ENCODE measurements at regions not wholly inside any gene's neighbourhood (a gene's known extent, or its start where the extent isn't known, plus 50 kb on each side); places are given as distances from the start of the nearest gene placed in this dataset.

GRCh38 chr3:59551834-59552233 lies 502.0 kb upstream of the CFAP20DC start:
- no peak overlapping the region for H3K4me3 Mint-ChIP-seq

GRCh38 chr3:59549962-59550361 lies 500.1 kb upstream of the CFAP20DC start:
- no peak overlapping the region for H3K27ac Mint-ChIP-seq
- H3K36me3 Mint-ChIP-seq: no peaks in the 10 kb centered on the region
- DNase-seq (ENCODE audit: low spot score in 2 of 2) (no peak), ATAC-seq (no peak)
- H3K4me3 Mint-ChIP-seq: no peak overlapping the region
- H3K4me1 Mint-ChIP-seq: peaks cover 7% of the 10 kb centered on the region
- H3K9me3 Mint-ChIP-seq: no peaks in the 10 kb centered on the region

More at GRCh38 chr3:59551834-59552233, 502.0 kb upstream of the CFAP20DC start:
- H3K4me1 Mint-ChIP-seq: peaks cover 10% of the 10 kb centered on the region
- no peak overlapping the region for H3K27ac Mint-ChIP-seq
- ATAC-seq (no peak), DNase-seq (ENCODE audit: low spot score in 2 of 2) (no peak)
- H3K36me3 Mint-ChIP-seq: no peaks in the 10 kb centered on the region
- no peaks in the 10 kb centered on the region for H3K9me3 Mint-ChIP-seq

- no peak for DNase-seq (ENCODE audit: low spot score in 2 of 2)
- ATAC-seq: no peak
- Mint-ChIP-seq H3K4me1 (peaks cover under 1% of the 10 kb centered on the region), H3K9me3 (no peaks in the 10 kb centered on the region), H3K27ac (no peak overlapping the region), H3K4me3 (no peak overlapping the region), H3K36me3 (no peaks in the 10 kb centered on the region)
Observed at GRCh38 chr3:59547874-59548273, 498.0 kb upstream of the CFAP20DC start.

GRCh38 chr3:59546522-59546921 lies 496.7 kb upstream of the CFAP20DC start:
- no peak overlapping the region for H3K27ac Mint-ChIP-seq
- no peak overlapping the region for H3K4me3 Mint-ChIP-seq
- DNase-seq (ENCODE audit: low spot score in 2 of 2): no peak
- H3K4me1 Mint-ChIP-seq: peaks cover 9% of the 10 kb centered on the region
- no peaks in the 10 kb centered on the region for H3K36me3 Mint-ChIP-seq
- no peaks in the 10 kb centered on the region for H3K9me3 Mint-ChIP-seq
- no peak for ATAC-seq

- peaks cover 18% of the 10 kb centered on the region for H3K4me1 Mint-ChIP-seq
- no peak for DNase-seq (ENCODE audit: low spot score in 2 of 2)
- ATAC-seq: no peak
- H3K4me3 Mint-ChIP-seq: no peak overlapping the region
- no peak overlapping the region for H3K27ac Mint-ChIP-seq
- H3K36me3 Mint-ChIP-seq: no peaks in the 10 kb centered on the region
- no peaks in the 10 kb centered on the region for H3K9me3 Mint-ChIP-seq
Observed at GRCh38 chr3:59545374-59545773, 495.5 kb upstream of the CFAP20DC start.

GRCh38 chr3:59542276-59542675 lies 492.5 kb upstream of the CFAP20DC start:
- no peak overlapping the region for H3K27ac Mint-ChIP-seq
- H3K36me3 Mint-ChIP-seq: no peaks in the 10 kb centered on the region
- peaks cover 29% of the 10 kb centered on the region for H3K4me1 Mint-ChIP-seq
- ATAC-seq: no peak
- no peak for DNase-seq (ENCODE audit: low spot score in 2 of 2)
- H3K9me3 Mint-ChIP-seq: no peaks in the 10 kb centered on the region
- H3K4me3 Mint-ChIP-seq: no peak overlapping the region

GRCh38 chr3:59540696-59541095 lies 490.9 kb upstream of the CFAP20DC start:
- ATAC-seq (peak; percentile 99), DNase-seq (ENCODE audit: low spot score in 2 of 2) (no peak)
- peak overlapping the region; percentile 13 for H3K4me3 Mint-ChIP-seq
- H3K27ac Mint-ChIP-seq: no peak overlapping the region
- H3K4me1 Mint-ChIP-seq: peaks cover 29% of the 10 kb centered on the region
- no peaks in the 10 kb centered on the region for H3K36me3 Mint-ChIP-seq
- no peaks in the 10 kb centered on the region for H3K9me3 Mint-ChIP-seq

GRCh38 chr3:59540241-59540640 lies 490.4 kb upstream of the CFAP20DC start:
- no peaks in the 10 kb centered on the region for H3K9me3 Mint-ChIP-seq
- no peak for ATAC-seq
- H3K4me3 Mint-ChIP-seq: no peak overlapping the region
- no peak overlapping the region for H3K27ac Mint-ChIP-seq
- no peak for DNase-seq (ENCODE audit: low spot score in 2 of 2)
- peaks cover 29% of the 10 kb centered on the region for H3K4me1 Mint-ChIP-seq
- H3K36me3 Mint-ChIP-seq: no peaks in the 10 kb centered on the region

- ATAC-seq (no peak), DNase-seq (ENCODE audit: low spot score in 2 of 2) (no peak)
- Mint-ChIP-seq H3K4me1 (peaks cover 29% of the 10 kb centered on the region), H3K4me3 (no peak overlapping the region), H3K9me3 (no peaks in the 10 kb centered on the region), H3K27ac (no peak overlapping the region), H3K36me3 (no peaks in the 10 kb centered on the region)
Observed at GRCh38 chr3:59538753-59539432, 489.1 kb upstream of the CFAP20DC start.

GRCh38 chr3:59535791-59536221 lies 486.0 kb upstream of the CFAP20DC start:
- H3K27ac Mint-ChIP-seq: no peak overlapping the region
- no peak for ATAC-seq
- no peak overlapping the region for H3K4me3 Mint-ChIP-seq
- no peaks in the 10 kb centered on the region for H3K36me3 Mint-ChIP-seq
- H3K4me1 Mint-ChIP-seq: peaks cover 15% of the 10 kb centered on the region
- no peaks in the 10 kb centered on the region for H3K9me3 Mint-ChIP-seq
- DNase-seq (ENCODE audit: low spot score in 2 of 2): no peak

GRCh38 chr3:59531994-59532393 lies 482.2 kb upstream of the CFAP20DC start:
- H3K4me3 Mint-ChIP-seq: no peak overlapping the region
- no peak for ATAC-seq
- H3K36me3 Mint-ChIP-seq: no peaks in the 10 kb centered on the region
- H3K4me1 Mint-ChIP-seq: peaks cover 5% of the 10 kb centered on the region
- DNase-seq (ENCODE audit: low spot score in 2 of 2): no peak
- H3K27ac Mint-ChIP-seq: no peak overlapping the region
- H3K9me3 Mint-ChIP-seq: no peaks in the 10 kb centered on the region

GRCh38 chr3:59531066-59531745 lies 481.4 kb upstream of the CFAP20DC start:
- peaks cover 6% of the 10 kb centered on the region for H3K4me1 Mint-ChIP-seq
- H3K4me3 Mint-ChIP-seq: no peak overlapping the region
- H3K27ac Mint-ChIP-seq: no peak overlapping the region
- ATAC-seq (no peak), DNase-seq (ENCODE audit: low spot score in 2 of 2) (no peak)
- no peaks in the 10 kb centered on the region for H3K9me3 Mint-ChIP-seq
- no peaks in the 10 kb centered on the region for H3K36me3 Mint-ChIP-seq

- Mint-ChIP-seq H3K4me3 (no peak overlapping the region), H3K27ac (no peak overlapping the region), H3K4me1 (peaks cover 6% of the 10 kb centered on the region), H3K36me3 (no peaks in the 10 kb centered on the region), H3K9me3 (no peaks in the 10 kb centered on the region)
- ATAC-seq: no peak
- no peak for DNase-seq (ENCODE audit: low spot score in 2 of 2)
Observed at GRCh38 chr3:59528251-59528650, 478.4 kb upstream of the CFAP20DC start.

GRCh38 chr3:59527493-59527892 lies 477.7 kb upstream of the CFAP20DC start:
- H3K27ac Mint-ChIP-seq: peak overlapping the region; percentile 2
- peaks cover 6% of the 10 kb centered on the region for H3K4me1 Mint-ChIP-seq
- peak overlapping the region; percentile 1 for H3K4me3 Mint-ChIP-seq
- H3K9me3 Mint-ChIP-seq: no peaks in the 10 kb centered on the region
- DNase-seq (ENCODE audit: low spot score in 2 of 2) (no peak), ATAC-seq (peak; percentile 71)
- H3K36me3 Mint-ChIP-seq: no peaks in the 10 kb centered on the region

- ATAC-seq: peak; percentile 98
- Mint-ChIP-seq H3K4me1 (peaks cover 6% of the 10 kb centered on the region), H3K4me3 (peak overlapping the region; percentile 1), H3K36me3 (no peaks in the 10 kb centered on the region), H3K9me3 (no peaks in the 10 kb centered on the region), H3K27ac (peak overlapping the region; percentile 2)
- DNase-seq (ENCODE audit: low spot score in 2 of 2): no peak
Observed at GRCh38 chr3:59526999-59527398, 477.2 kb upstream of the CFAP20DC start.

- no peak overlapping the region for H3K27ac Mint-ChIP-seq
- H3K4me1 Mint-ChIP-seq: peaks cover 6% of the 10 kb centered on the region
- H3K4me3 Mint-ChIP-seq: no peak overlapping the region
- DNase-seq (ENCODE audit: low spot score in 2 of 2) (no peak), ATAC-seq (no peak)
- H3K36me3 Mint-ChIP-seq: no peaks in the 10 kb centered on the region
- no peaks in the 10 kb centered on the region for H3K9me3 Mint-ChIP-seq
Observed at GRCh38 chr3:59522550-59522949, 472.7 kb upstream of the CFAP20DC start.
